GM21619 (cell line): ENCODE measurements at regions not wholly inside any gene's neighbourhood (a gene's known extent, or its start where the extent isn't known, plus 50 kb on each side); places are given as distances from the start of the nearest gene placed in this dataset.

Experiments
- ATAC-seq: cut with Tn5 transposase; IDR thresholded peaks from one replicate; pipeline ENCODE4 v1.9.1; 2021; ENCODE audit not compliant: unreplicated experiment

GRCh38 chr4:182143086-182143821 is 99.9 kb upstream of the TENM3 start:
- no peak for ATAC-seq

DNA sequence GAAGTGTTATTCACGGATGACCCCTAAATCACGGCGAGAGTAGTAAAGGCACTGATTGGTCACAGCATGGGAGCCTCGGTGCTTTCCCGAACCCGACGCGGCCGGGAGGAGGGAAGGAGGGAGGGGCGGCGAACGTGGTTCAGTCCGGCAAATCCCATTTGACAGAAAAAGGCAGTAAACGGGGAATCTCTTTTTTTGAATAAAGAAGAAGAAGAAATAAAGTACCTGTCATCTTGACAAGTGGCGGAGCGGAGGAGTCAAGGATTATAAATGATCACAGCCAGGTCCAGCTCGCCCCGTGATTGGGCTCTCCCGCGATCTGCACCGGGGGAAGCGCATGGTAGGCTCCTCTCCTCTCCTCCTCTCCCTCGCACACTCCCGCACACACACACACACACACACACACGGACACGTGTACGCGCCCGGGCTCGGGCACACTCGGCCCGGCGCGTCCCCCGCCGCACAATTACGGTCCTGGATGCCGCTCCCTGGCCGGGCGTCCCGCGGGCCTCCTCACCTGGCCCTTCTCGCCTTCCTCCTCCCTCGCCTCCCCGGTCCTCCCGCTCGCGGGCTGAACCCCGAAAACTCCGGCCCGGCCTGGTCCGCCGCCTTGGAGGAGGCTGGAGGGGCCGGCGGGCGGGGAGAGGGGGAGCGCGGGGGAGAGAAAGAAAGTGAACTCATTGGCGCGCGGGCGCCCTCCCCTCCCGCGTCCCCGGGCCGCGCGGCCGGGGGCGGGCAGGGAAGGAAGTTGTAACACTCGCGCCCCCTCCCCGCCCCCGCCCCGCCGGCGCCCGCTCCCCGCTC is 99.2 kb upstream of the TENM3 start:
- ATAC-seq, result no peak

GRCh38 chr4:182144626-182145333 is 98.4 kb upstream of the TENM3 start:
- ATAC-seq, result no peak

DNA sequence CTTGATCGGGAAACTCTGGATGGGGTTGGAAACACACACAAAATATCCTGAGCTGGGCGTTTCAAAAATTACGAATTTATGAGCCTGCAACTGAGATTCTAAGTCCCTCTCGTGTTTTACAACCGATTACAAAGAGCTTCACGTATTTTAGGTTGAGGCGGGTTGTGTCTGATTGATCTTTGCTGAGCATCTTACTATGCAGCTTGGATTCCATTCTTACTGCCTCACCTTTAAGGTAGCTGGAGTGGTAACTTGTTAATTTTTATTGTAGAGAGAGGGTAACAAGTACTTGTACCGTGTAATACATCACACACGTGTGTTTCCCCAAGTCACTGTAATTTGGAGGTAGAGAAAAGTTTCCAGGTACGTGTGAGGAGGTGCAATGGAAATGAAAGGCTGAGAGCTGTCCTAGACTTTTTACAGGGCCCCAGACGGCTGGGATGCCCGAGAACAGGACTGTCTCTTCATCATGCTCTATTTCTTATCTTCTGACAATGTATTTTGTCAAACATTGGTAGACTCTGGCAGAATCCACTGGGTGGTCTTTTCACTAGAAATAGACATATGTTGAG is 97.8 kb upstream of the TENM3 start:
- no peak for ATAC-seq

- ATAC-seq, result no peak
These were observed 95.8 kb upstream of the TENM3 start for GRCh38 chr4:182147391-182147790.

DNA sequence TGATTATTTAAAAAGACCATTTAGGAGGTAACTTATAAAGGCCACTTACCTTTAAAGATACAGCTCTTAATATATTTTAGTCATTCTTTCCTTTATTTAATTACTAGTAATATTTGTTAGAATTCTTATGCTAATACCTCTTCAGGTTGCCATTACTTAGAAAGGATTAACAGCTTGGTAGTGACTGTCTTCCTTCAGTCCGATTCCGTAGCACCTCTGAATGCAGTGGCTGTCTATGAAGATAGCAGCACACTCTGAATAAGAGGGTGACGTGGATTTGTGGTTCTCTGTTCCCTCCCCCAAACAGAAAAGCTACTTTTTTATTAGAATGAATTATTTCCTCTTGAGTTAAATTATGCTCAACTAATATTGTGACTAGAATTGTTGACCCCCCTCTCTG is 92.6 kb upstream of the TENM3 start:
- no peak for ATAC-seq

GRCh38 chr4:182155806-182156205 is 87.4 kb upstream of the TENM3 start:
- no peak for ATAC-seq

GRCh38 chr4:182163180-182163579 is 80.0 kb upstream of the TENM3 start:
- ATAC-seq, result no peak

GRCh38 chr4:182169572-182169971 is 73.6 kb upstream of the TENM3 start:
- ATAC-seq, result no peak

DNA sequence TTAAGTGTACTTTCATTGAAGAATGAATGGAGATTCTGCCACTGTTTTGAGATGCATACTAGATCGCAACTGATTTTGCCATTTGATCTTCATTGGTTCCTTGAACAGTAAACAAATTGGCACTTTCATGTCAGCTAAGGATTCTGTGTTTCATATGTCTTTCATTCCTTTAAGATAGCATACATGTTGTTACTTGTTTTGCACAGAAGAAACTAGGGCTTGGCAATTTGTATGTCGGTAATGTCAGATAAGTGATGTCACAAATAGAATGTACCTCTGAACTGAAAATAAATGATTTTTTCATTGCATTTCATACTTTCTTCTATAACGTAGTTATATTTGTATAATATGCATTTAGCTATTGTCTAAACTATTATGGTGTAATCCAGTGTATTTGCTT is 73.2 kb upstream of the TENM3 start:
- no peak for ATAC-seq

- ATAC-seq, result no peak
These were observed 72.7 kb upstream of the TENM3 start for GRCh38 chr4:182170417-182170935.

GRCh38 chr4:182174979-182175378 is 68.2 kb upstream of the TENM3 start:
- ATAC-seq, result no peak

GRCh38 chr4:182175788-182176519 is 67.2 kb upstream of the TENM3 start:
- no peak for ATAC-seq

DNA sequence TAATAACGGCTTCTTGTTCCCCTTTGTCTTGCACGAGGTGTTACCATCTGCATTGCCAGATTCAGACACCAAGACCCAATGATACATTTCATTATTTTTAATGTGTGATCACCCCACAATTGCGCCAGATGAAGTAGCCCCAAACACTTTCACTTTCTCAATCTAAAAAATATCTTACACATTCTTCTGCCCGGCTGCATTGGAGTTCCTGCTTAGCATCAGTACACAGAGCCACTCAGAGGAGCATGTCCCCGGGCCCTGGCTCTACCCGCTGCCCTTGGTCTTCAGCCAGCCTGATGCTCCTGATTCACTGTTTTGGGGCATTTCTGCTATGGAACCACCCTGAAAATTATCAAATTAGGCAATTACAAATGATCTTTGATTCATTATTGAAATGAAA is 66.0 kb upstream of the TENM3 start:
- ATAC-seq, result no peak

DNA sequence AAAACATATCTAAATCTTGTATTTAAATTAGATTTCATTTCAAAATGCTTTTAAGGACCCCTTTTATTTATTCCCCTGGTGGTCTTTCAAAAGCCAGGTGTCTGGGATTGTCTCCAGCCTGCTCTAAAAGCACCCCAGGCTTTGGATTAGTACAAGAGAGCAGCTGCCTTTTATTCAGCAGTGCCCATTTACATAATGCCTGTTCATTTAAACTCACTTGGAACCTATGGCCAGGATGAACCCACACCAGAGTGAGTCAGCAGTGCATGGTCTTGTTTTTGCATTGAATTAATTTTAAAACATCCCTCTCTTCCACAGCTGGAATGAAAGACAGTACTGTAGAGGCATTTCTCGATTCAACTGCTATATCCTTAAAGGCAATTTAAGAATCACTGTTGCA is 64.1 kb upstream of the TENM3 start:
- no peak for ATAC-seq

GRCh38 chr4:182179751-182180150 is 63.5 kb upstream of the TENM3 start:
- ATAC-seq, result no peak

GRCh38 chr4:182185491-182185890 is 57.7 kb upstream of the TENM3 start:
- ATAC-seq, result no peak

DNA sequence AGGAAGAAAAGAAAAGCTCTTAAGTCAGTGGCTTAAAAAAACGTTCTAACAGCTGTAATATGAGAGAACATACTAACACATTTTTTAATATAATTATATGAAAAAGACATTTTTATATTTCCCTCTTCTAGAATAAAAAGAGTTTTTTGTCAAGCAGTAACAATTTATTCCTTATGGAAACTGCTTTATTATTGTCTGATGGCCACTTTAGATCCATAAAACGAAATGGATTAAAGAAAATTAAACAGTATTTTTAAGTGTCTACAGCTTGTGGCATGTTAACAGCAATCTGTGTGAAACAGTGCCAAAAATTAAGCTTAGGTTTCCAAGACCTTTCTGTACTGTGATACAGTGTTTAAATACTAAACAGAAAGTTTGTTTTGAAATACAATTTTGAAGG is 55.5 kb upstream of the TENM3 start:
- ATAC-seq, result no peak

DNA sequence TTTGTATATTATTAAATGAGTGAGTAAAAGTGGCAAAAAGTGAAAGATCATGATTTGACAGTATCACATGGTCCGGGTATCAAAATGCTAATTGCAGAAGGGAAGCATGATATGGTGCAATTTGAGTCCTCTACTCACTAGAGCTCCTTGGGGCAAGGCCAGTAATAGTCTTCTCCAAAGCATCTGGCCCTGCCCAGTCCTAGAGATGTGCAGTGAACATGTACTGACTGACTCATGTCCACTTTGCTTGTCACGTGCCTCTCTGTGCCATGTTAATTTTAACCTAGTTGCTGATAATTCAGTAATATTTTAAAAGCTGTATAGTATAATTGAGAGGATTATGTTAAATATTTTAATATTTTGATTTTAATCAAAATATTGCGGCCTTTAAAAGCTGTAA is 54.6 kb upstream of the TENM3 start:
- ATAC-seq, result no peak

GRCh38 chr4:182189103-182189878 is 53.9 kb upstream of the TENM3 start:
- no peak for ATAC-seq
